NT2/D1 (cell line): ENCODE measurements at regions not wholly inside any gene's neighbourhood (a gene's known extent, or its start where the extent isn't known, plus 50 kb on each side); places are given as distances from the start of the nearest gene placed in this dataset.

Experiments used
- YY1 ChIP-seq: IDR thresholded peaks from 2 replicates; pipeline ENCODE4 v1.6.1; 2011; ENCODE audit not compliant: insufficient read length, insufficient read depth
- ZNF274 ChIP-seq: IDR thresholded peaks from 2 replicates; pipeline ENCODE4 v1.6.1; 2011; ENCODE audit warnings: mild to moderate bottlenecking, low read depth, low read length

GRCh38 chr1:187665483-187665882, 836.7 kb downstream of the PLA2G4A start:
- TF ChIP-seq YY1 (no peak), ZNF274 (no peak)
